ENCODE measurements at regions not wholly inside any gene's neighbourhood (a gene's known extent, or its start where the extent isn't known, plus 50 kb on each side); places are given as distances from the start of the nearest gene placed in this dataset.

GRCh38 chr13:106905380-106906162, 337.6 kb upstream of the ARGLU1 start:
- no peak for DNase-seq (ENCODE audit: low read depth in 2 of 2)

GRCh38 chr13:106899442-106899841, 331.5 kb upstream of the ARGLU1 start:
- DNase-seq (ENCODE audit: low read depth in 2 of 2) = no peak

GRCh38 chr13:106898231-106898630, 330.3 kb upstream of the ARGLU1 start:
- DNase-seq (ENCODE audit: low read depth in 2 of 2) = no peak

- no peak for DNase-seq (ENCODE audit: low read depth in 2 of 2)
Observed at GRCh38 chr13:106888148-106888547, 320.2 kb upstream of the ARGLU1 start.

- no peak for DNase-seq (ENCODE audit: low read depth in 2 of 2)
Observed at GRCh38 chr13:106887686-106888085, 319.7 kb upstream of the ARGLU1 start.

GRCh38 chr13:106883976-106884375, 316.0 kb upstream of the ARGLU1 start:
- DNase-seq (ENCODE audit: low read depth in 2 of 2) = no peak

- no peak for DNase-seq (ENCODE audit: low read depth in 2 of 2)
Observed at GRCh38 chr13:106882246-106882645, 314.3 kb upstream of the ARGLU1 start.

- DNase-seq (ENCODE audit: low read depth in 2 of 2) = no peak
Observed at GRCh38 chr13:106879806-106880205, 311.9 kb upstream of the ARGLU1 start.

GRCh38 chr13:106874323-106874722, 306.4 kb upstream of the ARGLU1 start:
- DNase-seq (ENCODE audit: low read depth in 2 of 2) = no peak

GRCh38 chr13:106873810-106874209, 305.9 kb upstream of the ARGLU1 start:
- no peak for DNase-seq (ENCODE audit: low read depth in 2 of 2)

GRCh38 chr13:106867249-106867648, 299.3 kb upstream of the ARGLU1 start:
- DNase-seq (ENCODE audit: low read depth in 2 of 2) = no peak

- no peak for DNase-seq (ENCODE audit: low read depth in 2 of 2)
Observed at GRCh38 chr13:106865716-106866440, 297.9 kb upstream of the ARGLU1 start.

GRCh38 chr13:106859533-106859904, 291.6 kb upstream of the ARGLU1 start:
- no peak for DNase-seq (ENCODE audit: low read depth in 2 of 2)

- DNase-seq (ENCODE audit: low read depth in 2 of 2) = no peak
Observed at GRCh38 chr13:106858903-106859532, 291.1 kb upstream of the ARGLU1 start.

GRCh38 chr13:106852436-106852835, 284.5 kb upstream of the ARGLU1 start:
- DNase-seq (ENCODE audit: low read depth in 2 of 2) = no peak

- DNase-seq (ENCODE audit: low read depth in 2 of 2) = no peak
Observed at GRCh38 chr13:106850973-106851650, 283.2 kb upstream of the ARGLU1 start.

- no peak for DNase-seq (ENCODE audit: low read depth in 2 of 2)
Observed at GRCh38 chr13:106846571-106847448, 278.9 kb upstream of the ARGLU1 start.

- no peak for DNase-seq (ENCODE audit: low read depth in 2 of 2)
Observed at GRCh38 chr13:106836186-106836802, 268.4 kb upstream of the ARGLU1 start.

- no peak for DNase-seq (ENCODE audit: low read depth in 2 of 2)
Observed at GRCh38 chr13:106835477-106835876, 267.5 kb upstream of the ARGLU1 start.

GRCh38 chr13:106821979-106822378, 254.0 kb upstream of the ARGLU1 start:
- DNase-seq (ENCODE audit: low read depth in 2 of 2) = no peak

All from stimulated activated CD8-positive, alpha-beta memory T cell treated with anti-CD3 and anti-CD28 coated beads, Interleukin-7, amount 100 ng/mL, for 4 hours (primary cell).